ENCODE measurements at regions not wholly inside any gene's neighbourhood (a gene's known extent, or its start where the extent isn't known, plus 50 kb on each side); places are given as distances from the start of the nearest gene placed in this dataset.

DNA sequence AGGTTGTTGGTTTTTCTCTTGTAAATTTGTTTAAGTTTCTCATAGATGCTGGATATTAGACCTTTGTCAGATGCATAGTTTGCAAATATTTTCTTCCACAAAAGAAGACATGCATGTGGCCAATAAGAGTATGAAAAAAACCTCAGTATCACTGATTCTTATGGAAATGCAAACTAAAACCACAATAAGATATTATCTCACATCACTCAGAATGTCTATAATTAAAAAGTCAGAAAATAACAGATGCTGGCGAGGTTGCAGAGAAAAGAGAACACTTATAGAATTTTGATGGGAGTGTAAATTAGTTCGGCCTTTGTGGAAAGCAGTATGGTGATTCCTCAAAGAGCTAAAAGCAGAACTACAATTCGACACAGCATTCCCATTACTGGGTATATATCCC is 1355.6 kb downstream of the FAM133A start:
- DNase-seq (ENCODE audit: low read depth) = no peak

DNA sequence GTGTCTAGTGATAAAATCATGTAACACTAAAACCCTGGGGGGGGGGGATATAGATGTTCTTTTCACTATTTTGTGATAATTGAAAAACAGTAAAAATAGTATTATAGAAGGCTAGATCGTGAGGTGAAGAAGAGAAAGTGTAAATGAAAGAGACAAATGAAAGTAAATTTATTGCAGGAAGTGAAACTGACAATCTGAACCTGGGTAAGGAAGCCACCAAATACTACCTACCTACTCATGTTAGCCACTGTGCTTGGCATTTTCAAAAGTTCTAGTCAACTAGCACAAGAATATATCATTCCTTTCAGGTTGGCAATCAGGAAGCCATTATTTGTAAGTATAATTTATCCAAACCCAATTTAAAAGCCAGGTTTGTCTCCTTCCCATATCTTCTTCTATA is 1366.1 kb downstream of the FAM133A start:
- DNase-seq (ENCODE audit: low read depth) = no peak

DNA sequence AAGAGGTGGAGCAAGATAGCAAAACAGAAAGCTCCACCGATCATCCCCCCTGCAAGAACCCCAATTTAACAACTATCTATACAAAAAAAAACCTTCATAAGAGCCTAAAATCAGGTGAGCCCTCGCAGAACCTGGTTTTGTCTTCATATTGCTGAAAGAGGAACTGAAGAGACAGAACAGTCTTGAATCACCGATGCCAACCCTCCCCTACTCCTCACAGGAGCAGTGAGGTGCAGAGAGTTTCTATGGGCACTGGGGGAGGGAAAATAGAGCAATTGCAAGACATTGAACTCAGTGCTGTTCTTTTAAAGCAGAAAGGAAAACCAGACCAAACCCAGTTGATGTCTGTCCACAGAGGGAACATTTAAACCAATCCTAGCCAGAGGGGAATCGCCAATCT is 1370.3 kb downstream of the FAM133A start:
- no peak for DNase-seq (ENCODE audit: low read depth)

DNA sequence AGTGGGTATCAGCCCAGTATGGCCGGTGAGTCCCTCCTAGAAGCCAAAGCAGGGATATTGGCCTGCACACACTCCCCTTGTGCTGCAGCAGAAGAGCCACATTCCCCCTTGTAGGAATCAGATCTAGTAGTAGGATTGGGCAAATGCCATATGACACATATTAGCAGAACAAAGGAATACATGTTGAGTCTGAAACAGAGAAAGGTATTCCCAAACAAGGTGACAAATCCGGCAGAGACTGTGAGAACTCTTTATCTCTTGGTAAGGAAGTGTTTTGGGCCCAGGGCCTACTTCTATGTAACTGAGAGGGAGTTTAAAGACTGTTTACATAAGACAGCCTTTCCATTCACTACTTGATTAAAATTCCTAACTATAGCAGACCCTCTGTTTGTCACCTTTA is 1382.0 kb downstream of the FAM133A start:
- no peak for DNase-seq (ENCODE audit: low read depth)

DNA sequence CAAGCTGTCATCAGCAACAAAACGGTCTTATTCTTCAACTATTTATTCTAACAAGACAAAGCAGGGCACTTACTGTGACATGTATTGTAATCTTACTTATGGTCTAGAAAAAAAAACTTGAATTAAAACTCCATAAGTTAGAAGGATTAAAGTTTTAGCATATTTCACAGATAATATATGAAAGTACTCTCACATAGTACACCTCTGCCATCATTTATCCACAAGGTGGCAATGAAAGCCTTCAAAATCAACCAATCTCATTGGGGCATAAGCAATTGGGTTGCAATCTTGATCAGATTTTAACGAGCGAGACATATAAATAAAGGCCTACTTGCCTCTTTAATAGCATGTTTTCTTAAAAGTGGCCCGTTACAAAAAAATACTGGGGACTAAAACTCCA is 1382.9 kb downstream of the FAM133A start:
- peak; percentile 66 for DNase-seq (ENCODE audit: low read depth)

DNA sequence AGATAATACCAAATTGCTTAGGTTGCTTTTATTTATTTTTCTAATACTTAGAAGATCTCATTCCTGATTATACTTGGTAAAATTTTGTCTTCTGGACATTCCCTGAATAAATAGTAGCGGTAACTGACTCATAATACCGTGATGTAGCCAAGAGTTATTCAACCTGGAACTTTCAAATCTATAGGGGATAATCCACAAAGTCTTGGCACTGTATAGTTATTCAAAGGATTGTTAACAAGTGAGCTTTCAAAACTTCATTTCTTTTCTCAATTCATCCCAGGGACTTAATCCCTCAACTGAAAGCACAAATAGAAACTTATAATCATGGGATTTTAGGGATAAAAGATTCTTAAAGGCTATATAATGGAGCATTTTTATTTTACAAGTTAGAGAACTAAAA is 1383.3 kb downstream of the FAM133A start:
- peak; percentile 40 for DNase-seq (ENCODE audit: low read depth)

DNA sequence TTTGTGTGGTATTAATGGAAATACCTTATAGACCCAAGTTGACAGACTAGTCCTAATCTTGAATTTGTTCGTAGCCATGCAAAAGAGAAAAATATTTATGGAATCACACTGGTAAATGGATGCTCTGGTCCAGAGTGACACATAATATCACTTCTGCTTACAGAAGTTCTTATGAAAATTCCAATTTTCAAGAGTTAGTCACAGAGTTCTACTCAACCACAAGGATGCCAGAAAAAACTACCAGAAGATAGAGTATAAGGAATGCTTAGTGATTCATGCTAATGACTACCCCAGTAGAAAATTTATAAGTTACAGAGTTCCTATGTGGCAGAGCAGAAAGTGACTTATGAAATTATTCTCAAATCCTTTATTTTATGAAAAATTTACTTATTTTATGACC is 1384.8 kb downstream of the FAM133A start:
- peak; percentile 85 for DNase-seq (ENCODE audit: low read depth)

DNA sequence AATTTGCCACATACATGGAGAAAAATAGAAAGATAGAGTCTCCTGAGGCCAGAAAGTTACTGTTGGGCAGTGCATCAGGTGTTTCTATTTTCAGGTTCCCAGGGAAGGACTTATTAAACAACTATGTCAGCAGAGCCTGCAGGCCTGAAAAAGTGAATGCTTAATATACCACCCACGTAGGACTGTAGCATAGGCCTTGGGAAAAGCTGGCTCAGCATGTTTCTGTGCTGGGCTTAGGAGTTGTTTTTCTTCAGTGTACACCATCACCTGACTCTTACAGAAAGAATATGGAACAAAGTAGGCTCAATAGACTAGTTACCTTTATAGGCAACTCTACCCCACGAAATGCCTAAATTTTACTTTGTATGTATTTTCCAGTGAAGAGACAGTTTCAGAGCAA is 1385.9 kb downstream of the FAM133A start:
- DNase-seq (ENCODE audit: low read depth) = no peak

DNA sequence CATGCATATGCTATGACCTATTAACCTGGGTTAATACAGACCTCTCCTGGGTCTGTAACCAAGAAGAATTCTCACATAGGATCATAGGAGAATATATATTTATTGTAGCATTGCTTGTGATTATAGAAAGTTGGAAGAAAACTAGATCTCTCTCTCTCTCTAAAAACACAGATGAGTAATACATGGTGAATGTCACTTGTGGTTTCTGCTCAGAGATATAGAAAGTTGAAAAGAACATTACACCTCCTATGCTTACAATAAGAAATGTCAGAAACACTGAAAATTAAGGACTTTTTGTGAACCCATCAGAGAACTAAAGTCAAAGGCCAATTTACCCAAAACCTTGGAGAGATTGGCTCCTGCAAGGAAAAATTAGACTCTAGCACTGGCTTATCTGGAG is 1389.5 kb downstream of the FAM133A start:
- peak; percentile 54 for DNase-seq (ENCODE audit: low read depth)

DNA sequence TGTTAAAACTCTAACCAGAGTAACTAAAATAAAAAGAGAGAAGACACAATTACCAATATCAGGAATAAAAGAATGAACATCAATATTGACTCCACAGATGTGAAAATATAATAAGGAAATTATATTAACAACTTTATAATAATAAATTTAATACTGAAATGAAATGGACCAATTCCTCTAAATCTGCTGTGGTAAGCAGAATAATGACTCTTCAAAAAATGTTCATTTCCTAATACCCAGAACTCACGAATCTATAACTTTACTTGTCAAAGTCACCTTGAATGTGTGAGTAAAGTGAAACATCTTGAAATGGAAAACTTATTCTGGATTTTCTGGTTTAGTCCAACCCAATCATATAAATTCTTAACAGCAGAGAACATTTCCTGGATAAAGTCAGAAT is 1391.1 kb downstream of the FAM133A start:
- no peak for DNase-seq (ENCODE audit: low read depth)

DNA sequence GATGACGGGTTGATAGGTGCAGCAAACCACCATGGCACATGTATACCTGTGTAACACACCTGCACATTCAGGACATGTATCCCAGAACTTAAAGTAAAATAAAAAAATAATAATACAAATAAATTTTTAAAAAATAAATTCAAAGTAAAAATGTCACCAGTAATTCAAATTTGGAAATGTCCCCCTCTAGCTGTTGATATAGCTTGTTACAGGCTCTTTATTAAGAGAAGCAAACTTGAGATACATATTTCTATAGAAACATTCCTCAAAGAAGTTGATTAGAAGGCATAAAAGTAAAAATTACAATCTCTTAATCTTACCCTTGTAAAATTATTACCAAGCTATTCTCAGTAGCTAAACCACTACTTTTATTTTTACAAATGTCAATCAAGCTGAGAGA is 1397.0 kb downstream of the FAM133A start:
- DNase-seq (ENCODE audit: low read depth) = no peak

DNA sequence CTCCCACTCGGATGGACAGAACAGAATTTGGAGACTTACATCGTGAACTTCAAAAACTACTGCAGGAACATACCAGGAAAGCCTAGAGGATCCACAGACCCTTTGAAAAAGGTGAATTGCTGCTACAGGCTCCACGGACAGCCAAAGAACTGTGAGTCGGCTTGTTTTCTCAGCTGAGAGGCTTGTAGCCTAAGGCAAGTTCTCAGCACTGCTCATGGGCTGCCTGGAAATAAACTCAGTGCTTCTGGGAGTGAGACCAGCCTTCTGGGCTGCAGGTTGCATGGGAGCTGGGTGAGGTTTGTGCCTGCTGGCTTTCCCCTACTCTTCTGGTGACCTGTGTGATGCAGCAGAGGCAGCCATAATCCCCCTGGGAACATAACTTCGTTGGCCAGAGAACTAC is 1397.6 kb downstream of the FAM133A start:
- DNase-seq (ENCODE audit: low read depth) = no peak

DNA sequence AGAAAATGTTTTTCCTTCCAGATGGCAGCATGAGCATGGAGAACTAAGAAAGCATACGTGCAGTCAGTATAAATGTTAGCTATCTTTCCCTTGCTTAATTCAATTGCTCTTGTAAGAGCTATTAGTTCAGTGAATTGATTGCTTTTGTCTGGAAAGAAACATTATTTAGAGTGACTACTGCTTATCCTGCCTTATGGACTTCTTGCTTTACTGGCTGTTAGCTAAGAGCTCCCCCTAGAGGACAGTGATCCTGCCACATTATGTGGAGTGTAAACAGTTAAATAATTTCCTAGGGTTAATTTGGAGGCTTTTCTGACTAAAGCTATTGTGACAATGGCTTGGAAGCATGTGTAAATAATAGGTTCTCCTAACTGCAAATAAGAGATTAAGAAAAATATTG is 1402.4 kb downstream of the FAM133A start:
- DNase-seq (ENCODE audit: low read depth) = peak; percentile 67

DNA sequence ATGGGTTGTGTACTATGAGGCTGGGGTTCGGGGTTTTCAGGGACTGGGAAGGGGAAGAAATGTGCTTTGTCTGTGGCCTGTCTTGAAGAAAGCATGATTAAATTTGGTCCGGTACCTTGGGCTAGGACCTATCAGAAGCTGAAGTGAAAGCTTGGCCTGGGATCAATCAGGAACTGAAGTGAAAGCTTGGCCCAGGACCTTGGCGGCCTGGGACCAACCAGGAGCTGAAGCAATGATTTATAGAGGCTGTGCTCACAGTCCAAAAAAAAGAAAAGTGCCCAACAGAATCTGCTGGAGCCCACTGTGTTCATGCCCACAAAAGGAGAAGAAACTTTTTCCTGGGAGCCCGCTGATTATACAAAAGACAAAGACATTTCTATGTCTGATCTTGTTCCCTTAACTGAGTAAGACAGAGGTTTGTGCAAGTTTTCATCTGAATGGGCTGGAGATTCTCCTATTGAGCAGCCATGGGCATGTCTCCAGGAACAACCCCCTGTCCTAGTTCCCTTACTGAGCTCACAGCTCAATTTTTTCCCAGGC is 1427.9 kb downstream of the FAM133A start:
- no peak for DNase-seq (ENCODE audit: low read depth)

DNA sequence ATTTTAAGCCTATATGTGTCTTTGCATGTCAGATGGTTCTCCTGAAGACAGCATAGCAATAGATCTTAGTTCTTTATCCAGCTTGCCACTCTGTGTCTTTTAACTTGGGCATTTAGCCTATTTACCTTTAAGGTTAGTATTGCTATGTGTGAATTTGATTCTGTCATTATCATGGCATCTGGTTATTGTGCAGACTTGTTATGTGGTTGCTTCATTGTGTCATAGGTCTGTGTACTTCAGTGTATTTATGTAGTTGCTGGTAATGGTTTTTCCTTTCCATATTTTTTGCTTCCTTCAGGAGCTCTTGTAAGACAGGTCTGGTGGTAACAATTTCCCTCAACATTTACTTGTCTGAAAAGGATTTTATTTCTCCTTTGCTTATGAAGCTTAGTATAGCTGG is 1443.5 kb downstream of the FAM133A start:
- no peak for DNase-seq (ENCODE audit: low read depth)

DNA sequence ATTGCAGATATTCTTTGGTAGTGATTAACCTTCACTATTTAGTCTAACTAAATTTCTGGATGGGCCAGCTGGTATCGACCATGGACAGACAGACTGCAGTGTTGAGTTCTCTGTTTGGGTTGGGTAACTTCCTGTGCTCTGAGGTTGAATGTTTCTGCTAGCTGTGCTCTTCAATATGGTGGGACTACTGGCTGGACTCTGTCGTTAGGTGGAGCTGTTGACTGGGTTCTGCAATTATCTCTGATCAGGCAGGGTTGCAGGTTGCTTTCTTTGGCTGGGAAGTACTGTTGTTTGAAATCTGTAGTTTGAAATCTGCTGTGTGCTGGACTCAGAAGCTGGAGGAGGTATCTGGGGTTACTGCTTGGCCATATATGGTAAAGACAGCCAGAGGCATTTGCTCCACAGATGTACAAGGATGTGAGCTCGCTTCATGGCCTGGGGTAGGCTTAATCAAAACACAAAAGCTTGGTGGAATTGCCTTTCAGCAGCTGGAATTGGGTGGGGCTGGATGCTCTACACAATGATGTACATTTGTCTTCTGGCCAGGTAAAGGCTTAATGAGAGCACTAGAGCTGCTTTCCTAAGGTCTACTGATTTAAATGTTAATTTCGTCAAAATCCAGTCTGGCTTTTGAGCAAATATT is 1472.0 kb downstream of the FAM133A start:
- no peak for DNase-seq (ENCODE audit: low read depth)

DNA sequence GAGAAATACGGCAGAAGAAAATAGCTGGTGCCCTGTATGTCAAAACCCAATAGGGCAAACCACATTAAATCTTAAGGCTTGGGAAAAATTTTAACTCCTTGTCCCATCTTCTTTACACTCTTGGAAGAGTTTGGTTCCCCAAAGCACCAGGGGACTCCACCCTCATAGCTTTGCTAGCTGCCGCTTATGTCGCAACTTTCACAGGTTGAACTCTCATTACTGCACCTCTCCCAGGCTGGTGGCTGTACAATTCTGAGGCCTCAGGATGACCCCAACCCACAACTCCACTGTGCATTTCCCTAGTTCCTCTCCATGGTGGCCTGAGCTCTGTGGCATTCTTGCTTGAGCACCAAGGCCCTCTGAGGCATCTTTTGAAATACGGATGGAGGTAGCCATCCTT is 1478.8 kb downstream of the FAM133A start:
- DNase-seq (ENCODE audit: low read depth) = no peak

DNA sequence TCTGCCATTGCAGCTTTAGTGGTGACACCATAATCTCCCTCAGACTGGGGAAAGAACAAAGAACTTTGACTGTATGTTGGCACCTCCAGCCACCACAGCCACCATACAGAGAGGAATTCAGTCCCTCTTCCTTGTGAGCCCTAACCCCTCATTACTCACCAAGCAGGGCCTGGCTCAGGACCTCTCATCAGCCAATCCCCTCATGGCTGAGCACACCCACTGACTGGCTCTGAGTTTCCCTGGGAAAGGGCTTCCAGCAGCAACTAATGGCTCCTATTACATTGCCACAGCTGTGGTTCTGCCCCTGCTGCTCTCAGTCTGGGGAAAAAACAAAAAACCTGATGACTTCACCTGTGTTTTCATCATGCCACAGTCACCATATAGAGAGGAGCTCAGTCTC is 1482.6 kb downstream of the FAM133A start:
- DNase-seq (ENCODE audit: low read depth) = no peak

All from LHCN-M2 (cell line).